HG02798 (cell line): ENCODE measurements at regions not wholly inside any gene's neighbourhood (a gene's known extent, or its start where the extent isn't known, plus 50 kb on each side); places are given as distances from the start of the nearest gene placed in this dataset.

ENCODE experiments used
- ATAC-seq: cut with Tn5 transposase; IDR thresholded peaks from one replicate; pipeline ENCODE4 v1.9.1; 2021; ENCODE audit warnings: mild to moderate bottlenecking; ENCODE audit not compliant: unreplicated experiment, poor library complexity

- ATAC-seq: no peak
Measured at GRCh38 chr4:59969909-59970308, 1230.2 kb upstream of the ADGRL3 start.

GRCh38 chr4:59971952-59972351, 1228.2 kb upstream of the ADGRL3 start:
- ATAC-seq: no peak

- no peak for ATAC-seq
Measured at GRCh38 chr4:59973492-59973891, 1226.6 kb upstream of the ADGRL3 start.

DNA sequence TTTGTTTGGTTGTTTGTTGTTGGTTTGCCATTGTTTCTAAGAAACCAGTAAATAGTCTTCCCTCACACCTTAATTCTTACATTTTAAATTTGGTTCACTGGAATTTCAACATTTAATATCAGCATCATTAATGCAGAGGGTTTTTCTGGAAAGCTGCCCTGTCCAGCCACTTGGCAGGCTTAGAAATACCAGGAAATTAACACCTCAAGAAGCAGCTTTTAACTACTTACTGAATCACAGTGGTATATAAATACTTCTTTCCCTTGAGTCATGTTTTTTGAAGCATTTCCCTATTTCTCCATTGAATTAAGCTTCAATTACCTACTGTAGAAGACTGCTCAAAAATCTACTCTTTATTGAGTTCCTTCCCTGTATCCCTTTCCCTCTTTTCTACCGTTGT, 1221.1 kb upstream of the ADGRL3 start:
- no peak for ATAC-seq

DNA sequence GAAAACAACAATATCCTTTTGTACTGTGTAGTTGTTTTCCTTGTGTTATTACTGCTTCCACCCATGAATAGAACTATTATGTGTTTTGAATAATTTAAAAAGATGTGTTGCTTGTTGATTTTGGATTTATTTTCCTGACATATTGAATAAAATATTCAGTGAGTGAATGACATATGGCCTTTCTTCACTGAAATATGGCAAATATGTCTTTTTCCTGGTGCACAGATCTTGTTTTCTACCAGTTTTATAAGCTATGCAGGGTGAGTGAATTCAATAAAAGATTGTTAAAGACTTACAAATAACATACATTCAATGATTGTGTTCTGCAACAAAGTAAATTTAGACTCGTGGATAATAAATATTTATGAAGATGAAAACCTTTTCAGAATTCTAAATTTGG, 1216.3 kb upstream of the ADGRL3 start:
- no peak for ATAC-seq

DNA sequence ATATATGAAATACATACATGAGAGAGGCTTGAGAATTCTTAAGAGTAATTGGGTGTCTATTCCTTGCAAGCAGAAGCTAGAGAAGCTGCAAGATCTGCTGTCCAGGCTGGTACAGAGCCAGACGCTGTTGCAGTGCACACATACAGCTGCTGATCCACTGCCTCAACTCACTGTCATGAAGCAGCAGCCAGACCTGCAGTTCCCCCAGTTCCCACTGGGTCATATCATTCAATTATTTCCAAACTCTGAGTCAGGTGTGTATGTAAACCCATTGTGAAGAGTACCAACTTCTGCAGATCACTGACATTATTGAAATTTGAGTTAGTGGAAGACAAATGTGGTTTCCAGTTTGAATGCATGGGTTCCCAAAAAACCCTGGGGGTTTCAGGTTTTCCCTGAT, 1212.8 kb upstream of the ADGRL3 start:
- no peak for ATAC-seq

- ATAC-seq: no peak
Measured at GRCh38 chr4:59994118-59994517, 1206.0 kb upstream of the ADGRL3 start.

- ATAC-seq: no peak
Measured at GRCh38 chr4:60002603-60003337, 1197.4 kb upstream of the ADGRL3 start.

- ATAC-seq: no peak
Measured at GRCh38 chr4:60013464-60014184, 1186.5 kb upstream of the ADGRL3 start.

GRCh38 chr4:60016971-60017370, 1183.2 kb upstream of the ADGRL3 start:
- no peak for ATAC-seq

GRCh38 chr4:60019180-60019579, 1180.9 kb upstream of the ADGRL3 start:
- no peak for ATAC-seq

GRCh38 chr4:60019946-60020345, 1180.2 kb upstream of the ADGRL3 start:
- no peak for ATAC-seq

GRCh38 chr4:60020389-60020788, 1179.7 kb upstream of the ADGRL3 start:
- no peak for ATAC-seq

DNA sequence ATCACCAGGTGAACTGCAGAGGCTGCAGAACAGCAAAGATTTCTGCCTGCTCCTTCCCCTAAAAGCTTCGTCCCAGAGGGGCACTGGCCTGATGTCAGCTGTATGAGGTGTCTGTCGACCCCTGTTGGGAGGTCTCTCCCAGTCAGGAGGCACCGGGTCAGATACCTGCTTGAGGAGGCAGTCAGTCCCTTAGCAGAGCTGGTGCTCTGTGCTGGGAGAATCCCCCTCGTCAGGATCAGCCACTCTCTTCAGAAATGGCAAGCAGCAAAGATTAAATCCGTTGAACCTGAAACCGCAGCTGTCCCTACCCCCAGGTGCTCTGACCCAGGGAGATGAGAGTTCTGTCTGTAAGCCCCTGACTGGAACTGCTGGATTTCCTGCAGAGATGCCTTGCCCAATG, 1166.3 kb upstream of the ADGRL3 start:
- ATAC-seq: no peak

DNA sequence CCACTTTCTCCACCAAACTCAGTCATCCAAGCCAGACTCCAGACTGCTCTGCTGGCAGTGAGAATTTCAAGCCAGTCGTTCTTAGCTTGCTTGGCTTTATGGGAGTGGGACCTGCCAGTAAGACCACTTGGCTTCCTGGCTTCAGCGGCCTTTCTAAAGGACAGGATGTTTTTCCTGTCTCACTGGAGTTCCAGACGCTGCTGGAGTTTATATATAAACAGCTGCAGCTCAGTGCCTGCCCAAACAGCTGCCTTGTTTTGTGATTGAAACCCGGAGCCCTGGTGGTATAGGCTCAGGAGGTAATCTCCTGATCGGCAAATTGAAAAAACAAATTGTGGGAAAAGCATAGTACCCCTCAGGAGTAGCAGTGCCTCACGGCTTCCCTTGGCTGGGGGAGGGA, 1165.8 kb upstream of the ADGRL3 start:
- ATAC-seq: no peak

- ATAC-seq: no peak
Measured at GRCh38 chr4:60039908-60040307, 1160.2 kb upstream of the ADGRL3 start.

DNA sequence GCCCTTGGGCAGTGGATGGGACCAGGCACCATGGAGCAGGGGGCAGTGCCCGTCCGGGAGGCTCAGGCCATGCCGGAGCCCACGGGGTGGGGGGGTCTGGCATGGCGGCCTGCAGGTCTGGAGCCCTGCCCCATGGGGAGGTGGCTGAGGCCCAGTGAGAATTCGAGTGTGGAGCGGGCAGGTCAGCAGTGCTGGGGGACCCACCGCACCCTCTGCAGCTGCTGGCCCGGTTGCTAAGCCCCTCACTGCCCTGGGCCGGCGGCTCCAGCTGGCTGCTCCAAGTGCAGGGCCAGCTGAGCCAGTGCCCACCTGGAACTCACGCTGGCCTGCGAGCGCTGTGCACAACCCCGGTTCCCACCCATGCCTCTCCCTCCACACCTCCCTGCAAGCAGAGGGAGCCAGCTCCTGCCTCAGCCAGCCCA, 1157.9 kb upstream of the ADGRL3 start:
- ATAC-seq: no peak

GRCh38 chr4:60042941-60043340, 1157.2 kb upstream of the ADGRL3 start:
- no peak for ATAC-seq

- ATAC-seq: no peak
Measured at GRCh38 chr4:60078984-60079383, 1121.1 kb upstream of the ADGRL3 start.

GRCh38 chr4:60081839-60082238, 1118.3 kb upstream of the ADGRL3 start:
- ATAC-seq: no peak

GRCh38 chr4:60088807-60089486, 1111.2 kb upstream of the ADGRL3 start:
- no peak for ATAC-seq
